HG03108 (cell line): ENCODE measurements at regions not wholly inside any gene's neighbourhood (a gene's known extent, or its start where the extent isn't known, plus 50 kb on each side); places are given as distances from the start of the nearest gene placed in this dataset.
"Not testable (repeated sequence)": the region's sequence is repeated elsewhere in the genome, so short reads cannot be mapped to it uniquely, and the experiment has no call there.

Source experiments
- ATAC-seq: cut with Tn5 transposase; IDR thresholded peaks from one replicate; pipeline ENCODE4 v1.9.1; 2021; ENCODE audit warnings: moderate library complexity; ENCODE audit not compliant: unreplicated experiment

GRCh38 chr3:130800829-130801228, 54.2 kb upstream of the PIK3R4 start:
- no peak for ATAC-seq

DNA sequence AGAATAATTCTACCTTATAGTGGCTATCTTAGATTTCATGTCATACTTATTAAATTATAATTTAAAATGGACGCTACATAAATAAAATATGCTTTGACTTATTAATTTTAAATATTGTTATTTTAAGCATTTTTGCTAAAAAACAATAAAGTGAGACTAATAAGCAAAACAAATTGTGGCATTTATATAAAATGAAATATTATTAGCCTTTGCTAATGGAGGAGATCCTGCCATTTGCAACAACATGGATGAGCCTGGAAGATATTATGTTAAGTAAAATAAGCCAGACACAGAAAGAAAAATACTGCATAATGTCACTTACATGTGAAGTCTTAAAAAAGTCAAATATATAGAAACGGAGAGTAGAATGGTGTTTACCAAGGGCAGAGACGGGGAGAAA, 54.8 kb upstream of the PIK3R4 start:
- ATAC-seq, result no peak

- no peak for ATAC-seq
Measured at GRCh38 chr3:130811557-130811956, 64.9 kb upstream of the PIK3R4 start.

DNA sequence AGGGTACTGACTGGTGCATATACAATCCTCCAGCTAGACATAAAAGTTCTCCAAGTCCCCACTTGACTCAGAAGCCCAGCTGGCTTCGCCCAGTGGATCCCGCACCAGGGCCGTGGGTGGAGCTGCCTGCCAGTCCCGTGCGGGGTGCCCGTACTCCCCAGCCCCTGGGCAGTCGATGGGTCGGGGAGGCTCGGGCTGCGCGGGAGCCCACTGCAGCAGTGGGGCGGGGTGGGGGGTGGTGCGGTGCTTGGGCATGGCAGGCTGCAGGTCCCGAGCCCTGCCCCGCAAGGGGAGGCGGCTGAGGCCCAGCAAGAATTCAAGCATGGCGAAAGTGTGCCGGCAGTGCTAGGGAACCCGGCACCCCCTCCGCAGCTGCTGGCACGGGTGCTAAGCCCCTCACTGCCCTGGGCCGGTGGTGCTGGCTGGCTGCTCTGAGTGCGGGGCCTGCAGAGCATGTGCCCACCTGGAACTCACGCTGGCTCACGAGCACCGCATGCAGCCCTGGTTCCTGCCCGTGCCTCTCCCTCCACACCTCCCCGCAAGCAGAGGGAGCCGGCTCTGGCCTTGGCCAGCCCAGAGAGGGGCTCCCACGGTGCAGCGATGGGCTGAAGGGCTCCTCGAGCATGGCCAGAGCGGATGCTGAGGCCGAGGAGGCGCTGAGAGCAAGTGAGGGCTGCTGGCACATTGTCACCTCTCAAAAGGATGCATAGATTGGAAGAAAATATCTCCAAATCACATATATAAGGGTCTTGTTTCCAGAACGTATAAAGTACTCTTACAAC, 68.3 kb upstream of the PIK3R4 start:
- no peak for ATAC-seq

DNA sequence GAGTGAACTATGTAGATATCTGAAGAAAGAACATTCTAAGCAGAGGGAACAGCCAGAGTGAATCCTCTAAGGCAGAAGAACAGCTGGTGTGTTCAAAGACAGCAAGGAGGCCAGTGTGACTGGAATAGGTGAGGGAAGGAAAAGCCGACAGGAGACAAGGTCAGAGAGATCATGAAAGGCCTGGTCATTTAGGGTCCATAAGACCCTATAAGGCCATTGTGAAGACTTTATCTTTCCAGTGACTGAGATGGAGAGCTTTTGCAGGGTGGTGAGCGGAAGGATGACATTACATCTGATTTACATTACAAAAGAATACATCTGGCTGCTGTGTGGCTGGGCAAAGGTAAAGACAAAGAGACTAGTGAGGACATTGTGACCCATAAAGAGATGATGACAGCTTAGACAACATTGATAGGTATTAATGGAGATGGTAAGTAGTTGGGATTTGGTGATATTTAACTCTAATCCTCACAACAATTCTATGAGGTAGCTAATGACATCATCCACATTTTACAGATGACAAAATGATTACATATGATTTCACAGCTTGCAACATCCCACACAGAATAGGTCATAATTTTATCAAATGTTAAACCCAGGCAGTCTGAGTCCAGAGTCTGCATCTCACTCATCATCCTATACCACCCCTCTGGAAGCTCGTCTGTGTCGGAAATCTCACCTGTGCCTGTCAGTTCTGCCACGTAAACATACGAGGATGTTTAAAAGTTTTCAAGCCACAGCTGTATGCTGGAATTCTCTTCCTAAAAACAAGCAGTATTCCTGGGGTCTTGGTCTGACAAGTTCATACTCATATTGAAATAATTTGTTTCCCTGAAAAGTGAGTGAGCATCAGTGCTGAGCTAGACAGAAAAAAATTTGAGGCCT, 70.2 kb upstream of the PIK3R4 start:
- ATAC-seq, result no peak

GRCh38 chr3:130818066-130818465, 71.4 kb upstream of the PIK3R4 start:
- ATAC-seq, result not testable (repeated sequence)

DNA sequence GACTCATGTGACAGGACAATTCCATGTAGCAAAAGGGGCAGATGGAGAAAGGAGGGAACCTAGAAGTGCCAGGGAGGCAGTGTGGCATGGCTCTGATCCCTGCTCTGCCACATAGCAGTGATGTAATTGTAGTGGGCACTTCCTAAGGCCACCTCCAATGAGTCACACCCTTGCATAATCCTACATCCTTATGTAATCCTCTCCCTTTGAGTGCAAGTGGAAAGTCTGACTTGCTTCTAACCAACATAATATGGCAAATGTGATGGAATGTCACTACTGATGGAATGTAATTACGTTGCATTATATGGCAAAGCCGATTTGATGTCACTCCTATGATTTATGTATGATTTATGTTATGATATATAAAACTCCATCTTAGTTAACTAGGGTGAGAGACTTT, 72.9 kb upstream of the ATP2C1 start:
- ATAC-seq, result no peak

DNA sequence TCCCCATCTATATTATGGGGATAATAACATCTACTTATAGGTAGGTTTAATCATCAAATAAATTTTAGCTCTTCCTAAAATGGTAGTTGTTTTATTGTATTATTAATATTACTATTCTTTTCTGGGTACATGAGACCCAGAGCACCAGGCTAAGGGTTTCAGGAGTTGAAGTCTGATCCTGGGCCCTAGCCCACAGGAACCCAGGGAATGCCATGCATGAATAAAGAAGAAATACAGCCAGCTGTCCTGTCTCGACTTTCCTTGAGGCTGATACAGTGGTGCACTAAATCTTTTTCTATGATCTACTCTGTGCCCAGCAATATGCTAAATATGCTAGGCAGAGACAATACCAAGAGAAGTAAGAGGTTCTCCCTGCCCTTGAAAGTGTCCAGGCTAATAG, 72.1 kb upstream of the ATP2C1 start:
- ATAC-seq, result no peak

DNA sequence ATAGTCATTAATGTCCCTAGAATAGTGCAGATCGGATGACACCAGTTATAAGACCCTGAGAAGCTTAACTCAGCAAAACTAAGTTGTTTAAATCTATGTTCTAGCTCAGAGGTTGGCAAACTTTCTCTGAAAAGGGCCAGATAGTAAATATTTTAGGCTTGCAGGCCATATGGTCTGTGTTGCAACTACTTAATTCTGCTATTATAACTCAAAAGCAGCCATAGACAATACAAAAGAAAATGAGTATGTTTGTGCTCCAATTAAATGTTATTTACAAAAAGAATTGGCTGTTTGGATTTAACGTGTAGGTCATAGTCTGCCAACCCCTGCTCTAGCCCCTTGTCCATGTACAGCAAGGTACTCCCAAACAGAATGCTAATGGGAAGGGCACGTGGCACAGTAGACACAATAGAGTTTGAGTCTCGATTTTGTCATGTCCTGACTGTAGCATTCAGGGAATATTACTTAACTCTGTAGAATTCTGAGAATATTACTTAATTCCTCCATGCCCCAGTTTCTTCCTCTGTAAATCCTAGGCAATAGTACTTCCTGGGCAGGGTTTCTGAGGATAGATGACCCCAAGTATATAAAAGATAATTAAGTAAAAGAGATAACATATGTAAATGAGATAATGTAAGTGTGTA, 70.5 kb upstream of the ATP2C1 start:
- no peak for ATAC-seq

GRCh38 chr3:130823996-130824395, 69.9 kb upstream of the ATP2C1 start:
- ATAC-seq, result no peak

- no peak for ATAC-seq
Measured at GRCh38 chr3:130825762-130826299, 68.1 kb upstream of the ATP2C1 start.

DNA sequence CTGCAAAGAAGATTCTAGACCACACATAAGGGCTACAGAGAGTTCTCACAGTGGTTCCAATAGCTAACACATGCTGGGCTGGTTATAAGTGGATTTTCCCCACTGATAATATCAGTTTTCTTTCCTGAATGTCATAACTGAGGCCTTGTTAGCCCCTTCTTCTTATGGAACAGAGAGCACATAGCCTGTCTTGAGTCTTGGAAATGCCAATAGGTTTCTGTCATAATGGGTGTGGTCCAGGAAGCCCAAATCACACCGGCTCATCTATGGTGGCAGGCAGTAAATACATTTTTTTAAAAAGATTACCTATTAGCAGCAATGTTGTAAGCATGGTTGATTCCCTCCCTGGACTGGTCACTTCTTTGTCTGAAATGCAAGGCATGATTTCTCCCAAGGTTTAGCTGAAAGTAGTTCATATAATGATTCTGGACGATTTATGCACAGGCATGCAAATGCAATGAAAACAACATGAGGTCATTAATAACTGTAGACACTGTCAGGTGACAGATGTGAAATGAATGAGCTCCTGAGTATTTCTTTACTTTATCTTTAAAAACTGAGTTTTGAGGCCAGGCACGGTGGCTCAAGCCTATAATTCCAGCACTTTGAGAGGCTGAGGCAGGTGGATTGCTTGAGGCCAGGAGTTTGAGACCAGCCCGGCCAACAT, 67.2 kb upstream of the ATP2C1 start:
- no peak for ATAC-seq

DNA sequence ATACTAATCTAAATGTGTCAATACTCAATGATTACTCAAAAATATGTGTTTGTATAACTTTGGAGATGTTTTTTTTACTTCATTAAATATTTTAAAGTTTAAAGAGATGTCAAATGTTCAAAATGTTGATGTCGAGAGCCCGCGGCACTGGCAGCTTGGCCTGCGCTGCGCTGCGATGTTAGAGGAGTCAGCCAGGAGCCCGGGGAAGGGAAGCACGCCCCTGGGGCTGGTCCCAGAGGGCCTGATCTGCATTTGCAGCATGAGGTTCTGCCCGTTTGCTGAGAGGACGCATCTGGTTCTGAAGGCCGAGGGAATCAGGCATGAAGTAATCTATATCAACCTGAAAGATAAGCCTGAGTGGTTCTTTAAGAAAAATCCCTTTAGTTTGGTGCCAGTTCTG, 66.4 kb upstream of the ATP2C1 start:
- ATAC-seq, result no peak

DNA sequence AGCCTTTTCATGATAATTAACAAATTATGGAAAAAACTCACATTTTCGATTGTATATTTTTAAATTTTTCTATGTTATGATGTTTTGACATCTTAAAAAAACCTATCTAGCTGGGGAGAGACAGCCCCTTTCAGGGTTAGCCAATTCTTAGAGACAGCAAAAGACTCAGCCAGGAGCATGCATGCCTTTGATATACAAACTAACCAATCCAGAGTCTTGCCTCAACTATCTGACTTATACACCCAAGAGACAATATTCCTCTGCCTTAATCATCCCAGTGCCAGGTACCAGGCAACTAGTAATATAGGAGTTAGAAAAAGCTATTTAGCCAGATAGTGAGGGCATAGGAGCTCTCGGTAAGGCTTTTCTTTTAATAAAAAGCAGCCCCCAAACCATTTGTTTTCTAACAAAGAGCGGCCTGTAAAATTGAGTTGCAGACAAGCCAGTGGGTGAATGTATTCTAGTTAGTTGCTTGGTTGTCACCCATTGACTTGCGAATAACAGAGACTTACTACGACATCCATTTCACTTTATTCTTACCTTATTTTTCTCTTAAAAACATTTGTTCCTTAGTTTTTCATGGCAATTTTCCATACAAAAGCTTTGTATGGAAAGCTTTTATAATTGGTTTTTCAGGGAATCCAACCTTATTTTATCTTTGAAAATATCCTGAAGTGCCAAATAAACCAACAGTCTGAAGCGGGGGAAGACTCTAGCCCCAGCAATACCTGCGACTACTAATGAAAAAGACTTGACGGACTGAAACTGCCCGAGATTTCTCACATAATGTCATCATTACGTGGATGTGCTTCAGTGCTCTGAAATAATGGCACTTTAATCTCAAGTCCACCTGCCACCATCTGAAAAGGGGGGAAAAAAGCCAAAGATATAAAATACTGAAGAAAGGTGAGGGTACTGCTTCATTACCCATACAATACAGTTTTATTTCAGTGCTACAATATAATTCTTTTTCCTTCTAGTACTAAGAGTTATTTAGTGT, 64.6 kb upstream of the ATP2C1 start:
- ATAC-seq, result no peak

DNA sequence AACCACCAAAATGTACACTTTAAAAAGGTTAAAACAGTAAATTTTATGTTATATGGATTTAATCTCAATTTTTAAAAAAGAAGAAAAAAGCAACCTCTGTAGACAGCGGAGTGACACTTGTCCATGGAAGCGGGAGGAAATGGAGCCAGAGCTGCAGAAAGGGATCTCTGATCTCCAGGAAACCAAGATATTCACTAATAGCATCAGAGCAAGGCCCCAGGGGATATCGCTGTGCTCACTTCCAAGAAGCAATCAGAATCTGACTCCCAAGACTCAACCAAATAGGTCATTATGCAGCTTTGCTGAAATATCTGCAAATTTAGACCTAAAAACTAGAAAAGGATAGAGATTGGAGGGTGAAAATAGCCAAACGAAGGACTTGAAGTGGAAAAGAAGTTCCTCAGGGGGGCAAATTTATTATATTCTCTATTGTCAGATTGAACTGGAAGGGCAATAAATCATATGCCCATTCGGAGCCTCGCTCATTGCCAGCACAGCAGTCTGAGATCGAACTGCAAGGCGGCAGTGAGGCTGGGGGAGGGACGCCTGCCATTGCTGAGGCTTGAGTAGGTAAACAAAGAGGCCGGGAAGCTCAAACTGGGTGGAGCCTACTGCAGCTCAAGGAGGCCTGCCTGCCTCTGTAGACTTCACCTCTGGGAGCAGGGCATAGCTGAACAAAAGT, 62.0 kb upstream of the ATP2C1 start:
- ATAC-seq, result no peak

GRCh38 chr3:130832401-130832746, 61.5 kb upstream of the ATP2C1 start:
- not testable (repeated sequence) for ATAC-seq

DNA sequence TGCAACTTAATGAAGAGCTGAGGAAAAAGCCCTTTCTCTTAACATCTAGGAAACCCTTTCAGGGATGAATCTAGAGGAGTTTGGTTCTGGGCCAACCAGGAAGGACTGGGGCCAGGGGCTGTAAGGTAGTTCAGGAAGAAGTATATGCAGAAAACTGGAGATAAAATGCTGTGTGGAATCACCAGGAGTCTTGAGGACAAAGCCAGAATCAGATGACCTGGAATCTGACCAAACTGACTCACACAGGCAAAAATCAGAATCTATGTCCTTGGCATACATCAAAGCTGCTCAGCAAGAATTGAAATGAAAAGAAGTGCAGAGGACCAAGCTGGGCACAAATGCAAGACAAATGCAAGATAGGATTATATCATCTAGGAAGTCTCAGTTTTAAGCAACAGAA, 59.4 kb upstream of the ATP2C1 start:
- ATAC-seq, result no peak

DNA sequence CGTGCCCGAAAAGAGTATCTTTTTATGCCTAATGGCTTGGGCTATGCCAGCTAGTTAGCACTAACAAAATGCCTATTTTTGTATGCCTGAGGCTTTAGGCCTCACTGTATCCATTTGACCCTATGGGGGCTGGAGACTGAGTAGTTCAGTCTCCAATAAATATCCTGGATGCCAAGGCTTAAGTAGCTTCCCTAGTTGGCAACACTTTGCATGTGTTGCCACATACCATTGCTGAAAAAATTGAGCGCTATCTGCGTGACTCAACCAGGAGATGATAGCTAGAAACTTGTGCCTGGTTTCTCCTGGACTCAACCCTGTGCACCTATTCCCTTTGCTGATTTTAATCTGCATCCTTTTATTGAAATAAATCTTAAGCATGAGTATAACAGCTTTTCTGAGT, 58.4 kb upstream of the ATP2C1 start:
- no peak for ATAC-seq

GRCh38 chr3:130838898-130839600, 54.8 kb upstream of the ATP2C1 start:
- no peak for ATAC-seq
